ENCODE measurements at regions not wholly inside any gene's neighbourhood (a gene's known extent, or its start where the extent isn't known, plus 50 kb on each side); places are given as distances from the start of the nearest gene placed in this dataset.

DNA sequence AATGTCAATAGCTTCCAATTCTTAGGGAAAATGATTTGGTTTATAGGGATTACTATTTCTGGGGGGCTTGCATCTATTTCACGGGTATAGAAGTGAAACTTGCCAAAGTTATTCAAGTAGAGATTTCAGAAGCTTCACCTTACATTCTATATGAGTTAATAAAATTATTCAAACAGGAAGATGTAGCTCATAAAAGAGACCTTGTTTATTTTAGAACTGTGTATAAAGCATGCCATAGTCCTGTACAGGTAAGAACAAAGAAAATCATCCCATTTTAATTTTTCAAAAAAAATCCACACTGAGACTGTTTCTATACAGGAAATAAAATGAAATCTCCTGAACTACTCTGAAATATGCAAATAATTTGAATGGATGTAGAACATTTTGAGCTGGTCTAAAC lies 834.7 kb downstream of the TRHDE start:
- TF ChIP-seq EP300 (IDR thresholded peaks at IDR 0.05; ENCODE audit: borderline replicate concordance in 1 of 2, low read depth in 2 of 2, low read length in 2 of 2) (no peak), CREB1 (IDR thresholded peaks at IDR 0.05) (no peak), SIX5 (IDR thresholded peaks at IDR 0.05; ENCODE audit: low read depth, low read length) (no peak), POLR2A (IDR thresholded peaks at IDR 0.05; ENCODE audit: control extremely low read depth in 1 of 2, low read depth in 2 of 2, low read length in 2 of 2) (no peak), RNF2 (IDR thresholded peaks at IDR 0.05; ENCODE audit: borderline replicate concordance, low read depth, low read length, missing control alignments, poor library complexity, severe bottlenecking) (no peak), CTCF (IDR thresholded peaks at IDR 0.05; ENCODE audit: control extremely low read depth in 1 of 3, insufficient read depth in 1 of 3, low read depth in 1 of 3, low read length in 3 of 3) (no peak), RFX5 (IDR thresholded peaks at IDR 0.05; ENCODE audit: borderline replicate concordance, low read depth, low read length) (no peak), MAFK (IDR thresholded peaks at IDR 0.05; ENCODE audit: low read depth, low read length) (no peak), EZH2 (IDR thresholded peaks at IDR 0.05; ENCODE audit: low read depth, low read length, severe bottlenecking) (no peak), GTF2F1 (IDR thresholded peaks at IDR 0.05; ENCODE audit: borderline replicate concordance, low read depth, low read length) (no peak), GABPA (IDR thresholded peaks at IDR 0.05; ENCODE audit: borderline replicate concordance, insufficient read depth, low read length) (no peak), YY1 (IDR thresholded peaks at IDR 0.05; ENCODE audit: low read depth, low read length) (no peak), BACH1 (IDR thresholded peaks at IDR 0.05; ENCODE audit: low read length) (no peak)

All from H1 (cell line).